Right lobe of liver (tissue), 4 donors: ENCODE measurements at regions not wholly inside any gene's neighbourhood (a gene's known extent, or its start where the extent isn't known, plus 50 kb on each side); places are given as distances from the start of the nearest gene placed in this dataset.

Experiments used
- POLR2A ChIP-seq: fragments of 450-650 bp; IDR thresholded peaks from one replicate; pipeline ENCODE4 v1.6.1; 2017; ENCODE audit warnings: antibody characterized with exemption, mild to moderate bottlenecking
- TF ChIP-seq, protein P1 (sequence below), 4 donors: fragments of 200-600 bp in 3 of 4; fragments of 450-650 bp in 1 of 4; IDR thresholded peaks; one replicate each; pipeline versions ENCODE4 v1.5.1 to v1.8.0; 2016 to 2022; ENCODE audit warnings: antibody characterized with exemption in 4 of 4, mild to moderate bottlenecking in 2 of 4
- donor health status: DM: no; HTN: no; CAD: no.
- donor health status: DM: no; HTN: no; CAD: no.
- donor health status: DM: no; HTN: yes; CAD: no.

DNA sequence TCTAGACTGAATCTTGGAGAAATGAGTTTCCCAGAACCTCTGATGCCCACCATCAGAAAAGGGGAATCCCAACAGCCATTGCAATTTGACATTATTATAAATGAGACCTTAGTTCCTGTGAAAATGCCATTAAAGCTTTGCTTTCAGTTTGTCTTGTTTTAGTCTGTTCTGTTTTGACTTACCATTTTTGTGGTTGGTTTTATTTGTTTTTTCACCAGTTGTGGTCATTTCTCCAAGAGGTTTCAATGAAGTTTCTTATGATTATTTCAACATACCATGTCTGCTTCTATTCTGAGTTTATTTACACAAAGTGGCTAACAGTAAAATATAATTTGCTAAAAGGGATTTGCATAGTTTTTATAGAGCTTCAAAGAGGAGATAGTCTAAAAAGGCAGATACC is 175.0 kb upstream of the MCTP2 start:
- TF ChIP-seq, protein P1, sequence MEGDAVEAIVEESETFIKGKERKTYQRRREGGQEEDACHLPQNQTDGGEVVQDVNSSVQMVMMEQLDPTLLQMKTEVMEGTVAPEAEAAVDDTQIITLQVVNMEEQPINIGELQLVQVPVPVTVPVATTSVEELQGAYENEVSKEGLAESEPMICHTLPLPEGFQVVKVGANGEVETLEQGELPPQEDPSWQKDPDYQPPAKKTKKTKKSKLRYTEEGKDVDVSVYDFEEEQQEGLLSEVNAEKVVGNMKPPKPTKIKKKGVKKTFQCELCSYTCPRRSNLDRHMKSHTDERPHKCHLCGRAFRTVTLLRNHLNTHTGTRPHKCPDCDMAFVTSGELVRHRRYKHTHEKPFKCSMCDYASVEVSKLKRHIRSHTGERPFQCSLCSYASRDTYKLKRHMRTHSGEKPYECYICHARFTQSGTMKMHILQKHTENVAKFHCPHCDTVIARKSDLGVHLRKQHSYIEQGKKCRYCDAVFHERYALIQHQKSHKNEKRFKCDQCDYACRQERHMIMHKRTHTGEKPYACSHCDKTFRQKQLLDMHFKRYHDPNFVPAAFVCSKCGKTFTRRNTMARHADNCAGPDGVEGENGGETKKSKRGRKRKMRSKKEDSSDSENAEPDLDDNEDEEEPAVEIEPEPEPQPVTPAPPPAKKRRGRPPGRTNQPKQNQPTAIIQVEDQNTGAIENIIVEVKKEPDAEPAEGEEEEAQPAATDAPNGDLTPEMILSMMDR (IDR thresholded peaks at IDR 0.05), result no peak
- TF ChIP-seq POLR2A, result no peak
